RPMI7951 (cell line): ENCODE measurements at regions not wholly inside any gene's neighbourhood (a gene's known extent, or its start where the extent isn't known, plus 50 kb on each side); places are given as distances from the start of the nearest gene placed in this dataset.
"Not testable (repeated sequence)": the region's sequence is repeated elsewhere in the genome, so short reads cannot be mapped to it uniquely, and the experiment has no call there.

Experiments used
- DNase-seq: peaks from one replicate; pipeline ENCODE4 v3.0.0-alpha.2; 2012; ENCODE audit warnings: low read depth

DNA sequence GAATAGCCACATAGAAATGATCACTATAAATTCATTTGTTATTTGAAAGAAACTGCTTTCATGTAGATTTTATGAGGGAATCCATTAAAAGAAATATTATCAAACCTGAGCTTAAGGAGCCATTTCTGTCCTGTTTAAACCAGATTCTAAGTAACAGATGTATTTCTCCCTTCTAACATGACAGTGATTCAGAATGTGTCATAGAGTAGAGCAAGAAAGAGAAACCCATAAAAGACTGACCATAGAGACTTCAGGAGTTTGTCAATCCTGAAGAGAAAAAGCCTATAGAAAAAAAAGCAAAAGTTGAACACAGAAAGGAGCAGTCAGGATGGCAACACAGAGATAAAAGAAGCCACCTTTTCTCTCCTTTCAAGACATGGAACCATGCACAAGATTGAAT, 390.6 kb downstream of the PRIM2 start:
- peak; percentile 6 for DNase-seq

DNA sequence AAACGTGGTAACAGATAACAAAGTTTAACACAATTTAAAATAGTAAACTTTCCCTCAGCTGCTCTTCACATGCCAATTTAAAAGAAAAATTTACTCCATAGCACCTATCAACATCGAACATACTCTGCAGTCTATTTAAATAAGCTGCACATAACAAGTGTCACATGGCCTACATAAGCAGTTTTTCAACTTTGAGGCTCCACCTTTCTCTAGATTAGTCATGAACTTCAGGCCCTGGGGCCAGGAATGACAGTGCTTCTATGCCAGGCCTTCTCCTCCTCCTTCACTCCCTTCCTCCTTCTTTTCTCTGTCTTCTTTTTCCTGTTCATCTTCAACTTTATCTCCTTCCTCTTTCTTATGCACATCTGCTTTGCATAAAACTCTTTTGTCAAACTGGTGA, 405.1 kb downstream of the PRIM2 start:
- DNase-seq: peak; percentile 51

DNA sequence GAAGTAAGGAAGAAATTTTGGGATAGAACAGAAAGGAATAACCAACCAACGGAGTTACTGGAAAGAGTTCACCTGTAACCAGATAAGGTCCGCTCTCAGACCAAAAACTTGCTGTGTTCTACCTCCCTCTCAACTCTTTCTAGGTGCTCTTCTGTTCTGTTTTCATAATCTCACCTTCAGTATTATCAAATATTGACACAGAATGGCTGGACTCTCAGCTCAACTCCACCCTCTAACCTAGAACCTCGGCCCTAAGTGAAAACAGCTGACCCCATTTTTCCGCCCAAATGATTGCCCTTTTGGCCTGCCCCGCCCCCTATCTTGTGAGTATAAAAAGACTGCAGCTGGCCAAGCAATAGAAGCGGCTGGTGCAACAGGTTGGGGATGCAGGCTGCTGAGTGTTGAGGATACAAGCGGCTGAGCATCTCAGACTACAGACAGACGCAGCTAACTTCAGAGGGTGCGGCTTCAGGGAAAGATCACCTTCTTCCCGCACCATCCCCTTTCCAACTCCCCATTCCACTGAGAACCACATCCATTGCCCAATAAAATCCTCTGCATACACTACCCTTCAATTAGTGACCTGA, 406.5 kb downstream of the PRIM2 start:
- DNase-seq: not testable (repeated sequence)

DNA sequence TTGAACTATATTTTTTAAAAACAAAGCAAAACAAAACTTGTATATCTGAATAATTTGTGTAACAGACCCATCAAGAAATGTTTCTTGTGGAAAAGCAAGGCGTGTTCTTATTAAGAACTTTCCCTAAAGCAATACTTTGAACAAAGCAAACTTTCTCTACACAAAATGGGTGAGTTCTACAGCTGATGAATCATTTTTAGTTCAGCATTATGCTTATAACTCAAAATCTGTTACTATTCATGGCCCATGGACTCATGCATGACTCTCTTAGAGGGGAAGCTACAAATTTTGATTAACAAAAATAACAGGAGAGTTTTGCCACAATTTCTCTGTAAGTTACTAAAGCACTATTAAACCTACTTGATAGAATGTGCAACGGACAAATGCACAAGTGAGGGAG, 412.0 kb downstream of the PRIM2 start:
- not testable (repeated sequence) for DNase-seq

DNA sequence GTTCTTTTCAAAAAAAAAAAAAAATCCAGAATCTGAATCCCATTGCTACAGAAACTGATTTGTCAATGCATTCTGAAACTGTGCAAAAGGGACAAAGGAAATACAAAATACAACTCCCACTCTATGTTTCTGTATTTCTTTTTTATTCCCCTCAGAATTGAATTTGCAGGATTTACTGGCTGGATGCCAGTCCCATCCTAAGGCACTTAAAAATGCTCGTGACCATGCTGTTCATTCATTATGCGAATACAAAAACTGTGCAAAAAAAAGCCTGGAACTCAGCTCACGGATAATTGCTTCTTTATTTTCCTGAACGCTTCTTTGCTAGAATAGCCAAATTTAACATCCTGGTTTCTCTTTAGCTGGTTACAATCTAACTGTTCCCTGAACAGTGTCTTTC, 413.3 kb downstream of the PRIM2 start:
- DNase-seq: not testable (repeated sequence)

DNA sequence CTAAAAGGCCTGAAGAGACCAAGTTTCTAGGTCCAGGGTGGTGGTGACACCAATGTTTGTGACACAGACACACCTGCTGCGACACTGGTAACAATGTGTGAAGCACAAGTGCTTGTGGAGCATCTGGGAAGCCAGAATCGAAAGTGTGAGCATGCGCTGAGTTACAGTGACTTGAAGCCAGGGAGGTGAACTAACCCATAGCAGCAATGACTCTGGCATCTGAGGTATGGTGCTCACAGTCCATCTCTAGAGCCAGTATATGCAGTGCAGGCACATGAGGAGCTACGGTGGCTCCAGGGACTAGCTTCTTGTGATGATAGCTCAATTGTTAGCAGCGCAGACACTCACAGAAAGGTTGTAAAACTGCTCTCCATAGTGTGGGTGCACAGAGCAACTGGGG, 430.3 kb downstream of the PRIM2 start:
- not testable (repeated sequence) for DNase-seq

DNA sequence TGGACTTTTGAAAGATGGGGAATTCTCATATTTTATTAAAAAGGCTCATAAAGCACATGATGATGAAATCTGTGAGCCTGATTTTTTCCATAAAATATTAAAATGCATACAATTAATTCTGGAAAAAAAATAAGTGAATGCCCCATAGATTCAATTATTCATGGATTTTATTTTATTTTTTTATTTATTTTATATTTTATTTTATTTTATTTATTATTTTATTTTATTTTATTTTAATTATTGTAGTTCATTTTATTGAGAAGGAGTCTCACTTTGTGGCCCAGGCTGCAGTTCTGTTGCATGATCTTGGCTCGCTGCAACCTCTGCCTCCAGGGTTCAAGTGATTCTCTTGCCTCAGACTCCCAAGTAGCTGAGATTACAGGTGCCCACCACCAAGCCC, 442.4 kb downstream of the PRIM2 start:
- not testable (repeated sequence) for DNase-seq

DNA sequence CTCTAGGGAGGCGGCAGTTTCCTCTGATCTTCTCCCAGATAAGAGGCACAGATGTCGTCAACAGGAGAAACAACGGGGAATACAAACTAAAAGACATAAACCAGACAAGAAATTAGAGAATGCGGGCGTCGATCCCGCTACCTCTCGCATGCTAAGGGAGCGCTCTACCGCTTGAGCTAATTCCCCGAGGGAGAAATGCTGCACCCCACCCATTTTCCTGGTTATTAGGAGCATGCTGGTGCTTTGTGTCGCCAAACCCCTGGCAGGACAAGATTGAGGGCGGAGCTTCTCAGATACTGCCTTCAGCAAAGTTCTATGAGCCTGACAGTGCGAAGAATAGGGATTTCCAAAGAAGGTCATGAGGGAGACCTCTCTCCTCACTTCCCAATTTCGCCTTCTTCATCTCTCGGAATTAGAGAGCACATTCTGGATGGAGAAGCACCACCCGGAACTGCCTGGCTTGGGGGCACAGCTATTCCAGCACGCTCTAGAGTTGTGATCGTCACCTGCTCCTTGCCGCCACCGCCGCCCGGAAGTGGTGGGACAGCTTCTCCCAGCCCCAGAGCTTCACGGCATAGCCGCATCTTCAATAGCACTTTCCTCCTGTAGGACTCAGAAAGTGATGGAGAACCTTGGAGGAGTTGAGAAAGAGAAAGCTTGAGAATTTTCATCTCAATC, 475.4 kb downstream of the PRIM2 start:
- not testable (repeated sequence) for DNase-seq

DNA sequence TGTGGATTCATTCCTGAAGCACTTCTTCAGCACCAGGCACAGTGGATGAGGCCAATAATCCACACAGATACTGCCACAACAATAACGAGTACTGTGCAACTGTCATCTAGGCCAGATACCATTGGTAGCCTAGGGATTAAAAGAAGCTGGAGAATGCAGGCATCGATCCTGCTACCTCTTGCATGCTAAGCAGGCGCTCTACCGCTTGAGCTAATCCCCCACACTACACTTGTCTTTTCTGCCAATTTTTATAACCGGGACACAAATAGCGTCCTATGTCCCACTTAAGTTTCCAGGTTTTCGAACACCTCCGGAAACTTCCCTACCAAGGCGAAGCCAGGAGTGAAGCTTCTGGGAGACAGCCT, 475.9 kb downstream of the PRIM2 start:
- not testable (repeated sequence) for DNase-seq

DNA sequence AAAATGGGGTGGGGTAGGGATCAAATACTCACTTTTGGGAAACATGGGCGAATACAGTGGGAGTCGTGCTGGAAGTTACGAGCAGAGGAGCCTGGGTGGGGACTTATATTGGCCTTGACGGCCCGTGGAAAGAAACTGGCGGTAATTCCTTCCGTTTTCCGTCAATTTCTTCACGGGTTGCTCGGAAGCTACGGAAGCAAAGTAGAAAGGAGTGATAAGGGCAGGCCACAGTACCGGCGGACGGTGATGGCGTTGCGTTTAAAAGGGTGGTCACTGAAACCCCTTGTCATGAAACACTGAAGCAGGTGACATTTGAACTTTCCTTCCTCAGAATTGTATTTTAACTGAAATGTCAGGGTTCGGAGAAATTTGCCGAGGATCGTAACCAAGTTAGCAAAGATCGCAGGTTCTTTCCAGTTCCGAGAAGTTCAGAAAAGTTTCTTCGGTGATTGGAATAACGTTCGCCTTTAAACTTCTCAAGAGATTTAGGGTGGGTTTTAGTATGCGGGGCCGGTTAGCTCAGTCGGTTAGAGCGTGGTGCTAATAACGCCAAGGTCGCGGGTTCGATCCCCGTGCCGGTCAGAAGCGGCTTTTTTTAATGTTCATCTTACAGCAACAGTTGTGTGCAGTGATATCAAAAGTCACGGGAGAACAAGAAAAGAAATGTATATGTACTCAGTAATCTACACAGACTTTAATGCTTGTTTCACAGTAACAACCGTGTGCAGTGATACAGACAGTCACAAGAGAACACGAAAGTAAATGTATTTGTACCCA, 482.5 kb downstream of the PRIM2 start:
- DNase-seq: not testable (repeated sequence)

DNA sequence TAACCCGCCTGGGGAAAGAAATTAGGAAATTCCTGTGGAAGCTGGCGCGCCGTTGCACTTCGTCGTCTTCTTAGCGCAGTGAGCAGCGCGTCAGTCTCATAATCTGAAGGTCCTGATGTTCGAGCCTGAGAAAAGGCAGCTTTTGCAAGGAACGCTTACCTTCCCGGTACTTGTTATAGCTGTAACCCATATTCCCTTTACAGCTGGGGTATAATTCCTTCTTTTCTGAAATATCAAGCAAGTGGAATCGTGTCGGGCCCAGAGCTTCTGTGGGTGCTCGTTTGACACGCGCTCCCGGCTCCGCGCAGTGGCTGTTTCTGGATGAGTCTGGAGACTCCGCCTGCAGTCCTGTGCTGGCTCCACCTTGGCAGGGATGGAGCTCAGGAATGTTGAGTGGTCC, 491.2 kb downstream of the PRIM2 start:
- DNase-seq: not testable (repeated sequence)

DNA sequence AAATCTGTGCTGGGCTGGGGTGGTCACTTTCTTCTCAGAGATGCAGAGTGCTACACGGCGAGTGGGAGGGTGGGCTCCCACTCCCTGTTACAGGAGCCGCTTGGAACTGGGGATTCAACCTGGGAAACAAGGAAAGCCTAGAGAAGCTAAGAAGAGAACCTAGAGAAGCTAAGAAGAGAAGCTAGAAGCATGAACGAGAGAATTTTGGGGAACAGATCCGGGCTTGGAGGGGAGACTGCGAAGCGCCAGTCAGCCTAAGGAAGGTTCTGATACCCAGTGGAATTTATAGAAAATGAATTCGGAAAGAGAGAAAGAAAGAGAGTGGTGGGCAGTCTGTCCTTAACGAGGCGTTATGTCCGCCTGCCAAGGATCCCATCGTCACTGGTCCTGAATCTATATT, 492.0 kb downstream of the PRIM2 start:
- DNase-seq: not testable (repeated sequence)

DNA sequence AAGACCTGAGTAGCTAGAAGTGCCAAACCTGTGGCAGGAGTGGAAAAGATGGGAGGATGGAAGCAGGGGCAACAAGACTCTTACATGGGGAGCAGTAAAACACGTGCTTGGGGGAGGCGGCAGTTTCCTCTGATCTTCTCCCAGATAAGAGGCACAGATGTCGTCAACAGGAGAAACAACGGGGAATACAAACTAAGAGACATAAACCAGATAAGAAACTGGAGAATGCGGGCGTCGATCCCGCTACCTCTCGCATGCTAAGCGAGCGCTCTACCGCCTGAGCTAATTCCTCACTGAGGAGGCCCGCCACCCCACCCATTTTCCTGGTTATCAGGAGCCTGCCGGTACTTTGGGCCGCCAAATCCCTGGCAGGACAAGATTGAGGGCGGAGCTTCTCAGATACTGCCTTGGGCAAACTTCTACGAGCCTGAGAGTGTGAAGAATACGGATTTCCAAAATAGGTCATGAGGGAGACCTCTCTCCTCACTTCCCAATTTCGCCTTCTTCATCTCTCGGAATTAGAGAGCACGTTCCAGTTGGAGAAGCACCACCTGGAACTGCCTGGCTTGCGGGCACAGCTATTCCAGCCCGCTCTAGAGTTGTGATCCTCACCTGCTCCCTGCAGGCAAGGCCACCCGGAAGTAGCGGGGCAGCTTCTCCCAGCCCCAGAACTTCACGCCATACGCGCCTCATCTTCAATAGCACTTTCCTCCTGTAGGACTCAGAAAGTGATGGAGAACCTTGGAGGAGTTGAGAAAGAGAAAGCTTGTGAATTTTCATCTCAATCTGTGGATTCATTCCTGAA, 496.0 kb downstream of the PRIM2 start:
- DNase-seq: not testable (repeated sequence)

DNA sequence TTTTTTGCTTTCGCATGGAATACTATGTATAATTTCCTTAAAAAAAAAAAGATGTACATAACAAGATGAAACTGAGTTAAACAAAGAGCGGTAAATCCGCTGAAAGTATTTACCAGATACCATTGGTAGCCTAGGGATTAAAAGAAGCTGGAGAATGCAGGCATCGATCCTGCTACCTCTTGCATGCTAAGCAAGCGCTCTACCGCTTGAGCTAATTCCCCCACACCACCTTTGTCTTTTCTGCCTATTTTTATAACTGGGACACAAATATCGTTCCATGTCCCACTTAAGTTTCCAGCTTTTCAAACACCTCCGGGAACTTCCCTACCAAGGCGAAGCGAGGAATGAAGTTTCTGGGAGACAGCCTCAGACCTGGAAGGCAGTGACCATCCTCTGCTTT, 498.4 kb downstream of the PRIM2 start:
- not testable (repeated sequence) for DNase-seq

DNA sequence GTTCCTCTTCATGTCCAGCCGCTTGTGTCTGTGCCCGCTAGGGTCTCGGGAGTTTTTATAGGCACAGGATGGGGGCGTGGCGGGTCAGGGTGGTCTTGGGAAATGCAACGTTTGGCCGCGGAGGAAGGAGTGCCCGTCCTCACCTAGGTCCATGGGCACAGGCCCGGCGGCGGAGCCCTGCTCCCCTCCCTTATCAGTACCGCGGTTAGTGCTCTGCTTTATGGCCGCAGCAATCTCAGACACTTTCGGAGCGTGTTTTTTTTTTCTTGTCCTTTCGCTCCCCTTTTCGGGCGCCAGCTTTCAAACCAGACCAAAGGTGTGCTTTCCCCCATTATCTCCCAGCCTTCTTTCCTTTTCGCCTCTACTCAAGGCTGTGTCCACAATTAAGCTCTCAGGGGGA, 503.9 kb downstream of the PRIM2 start:
- DNase-seq: not testable (repeated sequence)

DNA sequence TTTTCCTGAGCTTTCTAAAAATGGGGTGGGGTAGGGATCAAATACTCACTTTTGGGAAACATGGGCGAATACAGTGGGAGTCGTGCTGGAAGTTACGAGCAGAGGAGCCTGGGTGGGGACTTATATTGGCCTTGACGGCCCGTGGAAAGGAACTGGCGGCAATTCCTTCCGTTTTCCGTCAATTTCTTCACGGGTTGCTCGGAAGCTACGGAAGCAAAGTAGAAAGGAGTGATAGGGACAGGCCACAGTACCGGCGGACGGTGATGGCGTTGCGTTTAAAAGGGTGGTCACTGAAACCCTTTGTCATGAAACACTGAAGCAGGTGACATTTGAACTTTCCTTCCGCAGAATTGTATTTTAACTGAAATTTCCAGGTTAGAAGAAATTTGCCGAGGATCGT, 505.0 kb downstream of the PRIM2 start:
- DNase-seq: not testable (repeated sequence)

DNA sequence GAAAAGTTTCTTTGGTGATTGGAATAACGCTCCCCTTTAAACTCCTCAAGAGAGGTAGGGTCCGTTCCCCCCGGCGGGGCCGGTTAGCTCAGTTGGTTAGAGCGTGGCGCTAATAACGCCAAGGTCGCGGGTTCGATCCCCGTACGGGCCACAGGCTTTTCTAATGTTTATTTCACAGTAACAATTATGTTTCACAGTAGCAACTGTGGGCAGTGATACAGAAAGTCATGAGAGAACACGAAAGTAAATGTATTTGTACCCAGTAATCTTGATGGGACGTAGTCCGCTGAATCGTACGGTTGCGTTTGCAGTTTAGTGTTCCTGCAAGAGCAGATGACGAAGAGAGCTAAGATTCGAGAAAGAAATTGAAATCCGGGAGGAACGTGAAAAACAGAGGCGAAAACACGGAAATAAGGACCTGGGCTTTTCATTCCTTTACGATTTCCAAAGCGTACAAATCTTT, 505.5 kb downstream of the PRIM2 start:
- no peak for DNase-seq

DNA sequence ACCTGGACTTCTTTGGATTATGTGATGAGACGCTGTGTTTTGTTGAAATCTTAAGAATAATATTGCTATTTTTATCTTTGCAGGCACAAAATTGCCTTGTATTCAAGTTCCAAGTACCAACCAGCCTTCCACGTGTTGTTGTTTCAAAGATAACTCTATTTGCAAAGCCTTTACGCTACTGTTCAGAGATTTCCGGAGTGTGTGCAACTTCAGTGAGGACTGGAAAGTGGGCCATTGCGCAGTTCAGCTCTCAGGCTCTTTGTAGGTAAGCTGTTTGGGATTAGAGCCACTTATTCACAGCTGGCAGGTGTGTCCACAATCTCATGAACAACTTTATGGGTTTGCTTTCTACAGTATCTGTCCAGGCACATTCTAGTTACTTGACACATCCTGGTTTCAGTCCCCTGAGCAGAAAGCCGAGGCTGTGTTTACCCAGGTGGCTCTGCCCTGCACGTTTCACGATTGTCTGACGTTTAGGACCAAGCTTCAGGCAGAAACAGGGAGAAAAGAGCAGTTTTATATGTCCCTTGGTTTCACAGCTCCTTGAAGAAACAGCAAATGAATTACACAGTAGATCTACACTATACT, 520.3 kb downstream of the PRIM2 start:
- not testable (repeated sequence) for DNase-seq

DNA sequence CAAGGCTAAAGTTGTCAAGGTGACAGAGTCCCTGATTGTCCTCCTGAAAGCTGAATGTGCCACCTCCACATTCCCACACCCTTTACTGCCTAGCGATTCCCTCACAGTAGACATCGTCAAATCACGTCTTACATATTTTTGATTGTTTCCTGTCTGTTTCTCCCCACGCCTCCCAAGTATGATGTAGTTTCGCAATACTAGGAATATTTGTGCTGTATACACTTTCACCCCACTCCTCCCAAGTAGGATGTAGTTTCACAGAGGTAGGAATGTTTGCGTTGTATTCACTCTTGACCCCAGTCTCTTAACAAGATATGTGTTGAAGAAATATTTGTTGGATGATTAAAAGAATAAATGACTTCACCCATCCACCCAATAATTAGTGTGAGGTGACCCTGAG, 524.1 kb downstream of the PRIM2 start:
- DNase-seq: not testable (repeated sequence)

DNA sequence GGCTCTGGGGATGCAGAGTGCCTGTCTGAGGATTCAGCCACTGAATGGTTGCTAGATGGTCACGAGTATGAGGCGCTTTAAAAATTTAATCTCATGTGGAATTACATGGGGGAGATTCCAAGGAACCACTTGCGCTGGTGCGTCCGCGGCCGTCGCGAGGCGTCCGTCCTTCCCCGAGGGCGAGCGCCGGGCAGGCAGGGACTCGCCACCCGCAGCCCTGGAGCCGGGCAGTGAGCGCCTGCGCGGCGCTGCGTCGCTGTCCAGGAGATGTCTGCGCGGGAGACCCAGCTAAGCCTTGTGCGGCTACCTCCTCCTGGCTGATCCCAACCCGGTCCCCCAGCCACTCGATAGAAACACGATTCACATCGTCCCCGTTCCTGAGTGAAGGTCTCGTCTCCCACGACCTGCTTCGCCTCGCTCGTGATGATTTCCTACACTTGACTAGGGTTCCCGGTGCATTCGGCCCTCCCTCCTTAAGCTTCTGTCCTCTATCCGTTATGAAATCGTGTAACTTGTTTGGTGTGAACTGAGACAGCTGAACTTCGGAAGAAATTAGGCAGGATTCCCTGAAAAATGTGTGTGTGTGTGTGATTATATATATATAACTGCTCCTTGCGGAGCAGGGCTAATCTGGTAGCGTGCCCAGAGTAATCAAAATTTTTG, 536.4 kb downstream of the PRIM2 start:
- DNase-seq: not testable (repeated sequence)
